Astrocyte (in vitro differentiated cells and primary cell): ENCODE measurements at regions not wholly inside any gene's neighbourhood (a gene's known extent, or its start where the extent isn't known, plus 50 kb on each side); places are given as distances from the start of the nearest gene placed in this dataset.

ENCODE experiments used
- CTCF ChIP-seq: IDR thresholded peaks from 2 replicates; pipeline ENCODE4 v1.5.1; 2011; ENCODE audit warnings: low read depth, mild to moderate bottlenecking, inconsistent platforms, low read length, moderate library complexity; ENCODE audit not compliant: insufficient read depth
- EZH2 ChIP-seq: IDR thresholded peaks from 2 replicates; pipeline ENCODE4 v1.6.1; 2012; ENCODE audit warnings: mild to moderate bottlenecking, low read length, inconsistent platforms; ENCODE audit not compliant: insufficient read depth

- TF ChIP-seq CTCF (no peak), EZH2 (no peak)
These were observed 128.4 kb downstream of the RGS21 start for GRCh38 chr1:192445241-192445640.
